Adrenal gland (tissue), 7 donors: ENCODE measurements at regions not wholly inside any gene's neighbourhood (a gene's known extent, or its start where the extent isn't known, plus 50 kb on each side); places are given as distances from the start of the nearest gene placed in this dataset.

Experiments
- DNase-seq, 7 donors: peaks; one replicate each; pipeline ENCODE4 v3.0.0-alpha.2; 2019 to 2020
- H3K27ac ChIP-seq, 5 donors: fragments of 200-600 bp; sonication (generic) in 4 of 5; 1 replicate in 3 of 5; 2 replicates in 2 of 5; pipeline versions ENCODE4 v1.5.1 to v1.8.0; 2016 to 2020; ENCODE audit warnings: mild to moderate bottlenecking in 1 of 5
- H3K27me3 ChIP-seq: fragments of 200-600 bp; 2 replicates; pipeline ENCODE4 v1.8.0; 2021
- H3K36me3 ChIP-seq, 2 donors: fragments of 200-600 bp; replicated peaks in 1 of 2; 1 replicate in 1 of 2; 2 replicates in 1 of 2; pipeline versions ENCODE4 v1.5.1 to v1.8.0; 2018 to 2022
- H3K4me1 ChIP-seq, 2 donors: fragments of 200-600 bp; replicated peaks in 1 of 2; 1 replicate in 1 of 2; 2 replicates in 1 of 2; pipeline versions ENCODE4 v1.5.1 to v1.8.0; 2018 to 2021
- H3K4me3 ChIP-seq, 4 donors: fragments of 200-600 bp; sonication (generic) in 3 of 4; one replicate each; pipeline ENCODE4 v1.5.1; 2016 to 2018
- H3K9me3 ChIP-seq, 3 donors: fragments of 200-600 bp; sonication (generic) in 1 of 3; replicated peaks in 1 of 3; 1 replicate in 2 of 3; 2 replicates in 1 of 3; pipeline versions ENCODE4 v1.5.1 to v1.8.0; 2016 to 2021
- CTCF ChIP-seq, 6 experiments: fragments of 450-650 bp in 4 of 6; fragments of 200-600 bp in 2 of 6; sonication (generic) in 1 of 6; IDR thresholded peaks; 1 replicate in 5 of 6; 2 replicates in 1 of 6; pipeline versions ENCODE4 v1.5.1 to v1.8.0; 2016 to 2021; ENCODE audit warnings: antibody characterized with exemption in 6 of 6, mild to moderate bottlenecking in 2 of 6, moderate library complexity in 1 of 6
- POLR2A ChIP-seq, 2 donors: fragments of 450-650 bp; IDR thresholded peaks; one replicate each; pipeline ENCODE4 v1.6.1; 2017; ENCODE audit warnings: antibody characterized with exemption in 2 of 2, mild to moderate bottlenecking in 2 of 2, moderate library complexity in 1 of 2
- intact Hi-C, 2 donors: fragments of 100-400 bp; cut with DNase I; formaldehyde crosslinking; loops; one replicate each; pipeline versions ENCODE4 v1.14.1 to v1.15.0; 2022 to 2023
- donor health status: DM: yes; HTN: yes; CAD: no.
- donor health status: DM: no; HTN: no; CAD: no.
- donor health status: DM: no; HTN: no; CAD: no.

DNA sequence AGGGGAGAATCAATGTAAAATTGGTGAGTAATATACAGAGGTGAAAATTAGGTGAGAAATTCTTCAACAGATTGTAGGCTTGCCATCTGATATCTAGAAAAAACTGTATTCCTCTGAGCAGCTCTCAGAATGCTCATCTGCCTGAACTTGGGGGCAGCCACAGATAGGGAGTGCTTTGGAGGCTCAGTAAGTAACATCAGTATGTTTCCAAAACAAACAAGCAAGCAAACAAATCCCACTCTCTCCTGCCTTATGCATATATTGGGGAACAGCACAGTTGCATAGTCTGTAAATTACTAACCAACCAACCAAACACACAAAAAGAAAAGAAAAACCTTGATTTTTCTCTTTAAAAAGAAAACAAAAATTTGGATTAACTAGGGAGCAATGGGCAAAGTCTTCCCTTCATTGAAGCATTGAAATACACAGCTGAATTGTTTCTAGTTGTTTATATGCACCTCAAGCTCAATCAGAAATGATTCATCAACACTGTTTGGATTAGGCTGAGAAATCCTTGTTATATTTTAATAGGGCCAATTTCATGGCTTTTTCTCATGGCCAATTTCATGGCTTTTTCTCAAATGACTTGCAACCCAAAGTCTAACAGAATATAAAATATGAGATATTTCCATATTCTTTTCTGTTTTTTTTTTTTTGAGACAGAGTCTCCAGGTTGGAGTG is 50.1 kb upstream of the DEK start:
- intact Hi-C loops, result no loop called here
- no peak for DNase-seq
- TF ChIP-seq POLR2A (IDR thresholded peaks at IDR 0.05) (no peak), CTCF (IDR thresholded peaks at IDR 0.05) (no peak)
- Histone ChIP-seq H3K4me1 (no peaks in the 10 kb centered on the region), H3K4me3 (no peak overlapping the region), H3K27me3 (no peaks in the 10 kb centered on the region), H3K36me3 (no peaks in the 10 kb centered on the region), H3K9me3 (no peaks in the 10 kb centered on the region), H3K27ac (no peak overlapping the region)
